Fibroblast of pulmonary artery (primary cell): ENCODE measurements at regions not wholly inside any gene's neighbourhood (a gene's known extent, or its start where the extent isn't known, plus 50 kb on each side); places are given as distances from the start of the nearest gene placed in this dataset.

Source experiments
- DNase-seq: peaks from one replicate; pipeline ENCODE4 v3.0.0-alpha.2; 2010; ENCODE audit warnings: low read depth
- H3K4me3 ChIP-seq: replicated peaks from 2 replicates; pipeline ENCODE4 v1.5.1; 2011; ENCODE audit warnings: low read depth, mild to moderate bottlenecking, control low read depth, low read length, moderate library complexity
- TF ChIP-seq, protein P1 (sequence below): IDR thresholded peaks from 2 replicates; pipeline ENCODE4 v1.5.1; 2011; ENCODE audit warnings: mild to moderate bottlenecking, control low read depth, low read length, inconsistent platforms; ENCODE audit errors: missing control alignments

DNA sequence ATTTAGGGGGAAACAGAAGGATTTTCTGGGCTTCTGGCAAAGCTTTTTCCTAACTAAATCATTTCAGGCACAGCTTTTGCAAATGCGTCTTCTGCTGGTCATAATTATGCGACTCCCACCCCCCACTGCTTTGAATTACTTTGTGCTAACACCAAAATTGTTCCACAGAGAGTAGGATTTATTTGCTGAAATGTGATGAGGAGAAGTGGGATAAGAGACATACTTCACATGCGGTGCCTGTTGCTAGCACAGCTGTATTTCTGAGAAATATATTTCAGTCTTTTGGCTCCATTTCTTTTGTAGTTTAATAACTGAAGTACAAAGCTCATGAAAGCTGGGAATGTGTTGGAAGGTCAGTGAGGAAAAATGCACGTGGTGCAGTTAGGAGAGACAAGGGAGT is 83.2 kb upstream of the TAS2R1 start:
- no peak overlapping the region for H3K4me3 ChIP-seq
- TF ChIP-seq, protein P1, sequence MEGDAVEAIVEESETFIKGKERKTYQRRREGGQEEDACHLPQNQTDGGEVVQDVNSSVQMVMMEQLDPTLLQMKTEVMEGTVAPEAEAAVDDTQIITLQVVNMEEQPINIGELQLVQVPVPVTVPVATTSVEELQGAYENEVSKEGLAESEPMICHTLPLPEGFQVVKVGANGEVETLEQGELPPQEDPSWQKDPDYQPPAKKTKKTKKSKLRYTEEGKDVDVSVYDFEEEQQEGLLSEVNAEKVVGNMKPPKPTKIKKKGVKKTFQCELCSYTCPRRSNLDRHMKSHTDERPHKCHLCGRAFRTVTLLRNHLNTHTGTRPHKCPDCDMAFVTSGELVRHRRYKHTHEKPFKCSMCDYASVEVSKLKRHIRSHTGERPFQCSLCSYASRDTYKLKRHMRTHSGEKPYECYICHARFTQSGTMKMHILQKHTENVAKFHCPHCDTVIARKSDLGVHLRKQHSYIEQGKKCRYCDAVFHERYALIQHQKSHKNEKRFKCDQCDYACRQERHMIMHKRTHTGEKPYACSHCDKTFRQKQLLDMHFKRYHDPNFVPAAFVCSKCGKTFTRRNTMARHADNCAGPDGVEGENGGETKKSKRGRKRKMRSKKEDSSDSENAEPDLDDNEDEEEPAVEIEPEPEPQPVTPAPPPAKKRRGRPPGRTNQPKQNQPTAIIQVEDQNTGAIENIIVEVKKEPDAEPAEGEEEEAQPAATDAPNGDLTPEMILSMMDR, result no peak
- no peak for DNase-seq

DNA sequence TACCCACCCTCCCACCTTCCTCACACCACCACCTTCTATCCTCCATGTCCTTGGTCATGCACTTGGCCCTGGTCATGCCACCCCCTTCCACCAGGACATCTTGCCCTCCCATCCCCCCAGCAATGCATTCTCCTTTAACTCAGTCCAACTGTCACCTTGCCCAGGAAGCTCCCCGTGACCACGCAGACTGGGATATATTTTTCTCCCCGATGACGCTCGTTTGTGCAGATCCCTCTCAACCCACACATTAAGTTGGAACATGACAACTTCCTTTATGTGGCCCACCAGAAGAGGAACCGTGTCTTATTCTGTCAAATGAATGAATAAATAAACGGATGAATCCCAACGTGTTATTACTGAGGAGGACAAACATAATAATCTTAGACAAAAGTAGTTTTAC is 82.8 kb upstream of the TAS2R1 start:
- no peak for DNase-seq
- no peak overlapping the region for H3K4me3 ChIP-seq
- TF ChIP-seq, protein P1, result no peak

DNA sequence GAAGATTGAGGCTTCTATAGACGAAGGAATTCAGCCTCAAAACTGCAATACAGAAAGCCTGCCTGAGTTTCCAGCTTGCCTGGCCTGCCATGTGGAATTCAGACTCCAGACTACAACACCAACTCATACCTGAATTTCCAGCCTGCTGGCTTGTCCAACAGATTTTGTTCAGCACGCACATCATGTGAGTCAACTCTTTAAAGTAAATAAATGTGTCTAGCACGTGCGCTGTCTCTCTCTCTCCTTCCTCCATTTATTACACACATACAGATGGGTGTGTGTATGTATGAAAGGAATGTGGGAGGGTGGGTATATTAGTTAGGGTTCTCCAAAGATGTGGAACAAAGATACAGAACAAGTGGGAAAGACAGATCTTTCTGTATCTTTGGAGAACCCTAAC is 82.4 kb upstream of the TAS2R1 start:
- TF ChIP-seq, protein P1, result no peak
- no peak overlapping the region for H3K4me3 ChIP-seq
- DNase-seq, result peak; percentile 23

DNA sequence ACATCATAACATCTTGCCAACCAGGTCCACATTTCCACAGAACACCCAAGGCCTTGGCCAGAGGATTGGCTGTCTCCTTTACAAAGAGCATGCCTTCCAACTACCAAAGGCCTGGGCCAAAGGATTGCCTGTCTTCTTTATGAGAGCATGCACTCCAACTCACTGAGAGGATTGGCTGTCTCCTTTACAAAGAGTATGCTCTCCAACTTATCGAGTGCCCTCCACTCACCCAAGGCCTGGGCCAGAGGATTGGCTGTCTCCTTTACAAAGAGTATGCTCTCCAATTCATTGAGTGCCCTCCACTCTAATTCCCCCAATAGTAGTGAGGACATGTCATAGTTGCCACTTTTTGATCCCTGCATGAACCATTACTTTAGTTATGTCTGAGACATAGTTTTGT is 79.9 kb upstream of the TAS2R1 start:
- TF ChIP-seq, protein P1, result no peak
- DNase-seq, result no peak
- no peak overlapping the region for H3K4me3 ChIP-seq

DNA sequence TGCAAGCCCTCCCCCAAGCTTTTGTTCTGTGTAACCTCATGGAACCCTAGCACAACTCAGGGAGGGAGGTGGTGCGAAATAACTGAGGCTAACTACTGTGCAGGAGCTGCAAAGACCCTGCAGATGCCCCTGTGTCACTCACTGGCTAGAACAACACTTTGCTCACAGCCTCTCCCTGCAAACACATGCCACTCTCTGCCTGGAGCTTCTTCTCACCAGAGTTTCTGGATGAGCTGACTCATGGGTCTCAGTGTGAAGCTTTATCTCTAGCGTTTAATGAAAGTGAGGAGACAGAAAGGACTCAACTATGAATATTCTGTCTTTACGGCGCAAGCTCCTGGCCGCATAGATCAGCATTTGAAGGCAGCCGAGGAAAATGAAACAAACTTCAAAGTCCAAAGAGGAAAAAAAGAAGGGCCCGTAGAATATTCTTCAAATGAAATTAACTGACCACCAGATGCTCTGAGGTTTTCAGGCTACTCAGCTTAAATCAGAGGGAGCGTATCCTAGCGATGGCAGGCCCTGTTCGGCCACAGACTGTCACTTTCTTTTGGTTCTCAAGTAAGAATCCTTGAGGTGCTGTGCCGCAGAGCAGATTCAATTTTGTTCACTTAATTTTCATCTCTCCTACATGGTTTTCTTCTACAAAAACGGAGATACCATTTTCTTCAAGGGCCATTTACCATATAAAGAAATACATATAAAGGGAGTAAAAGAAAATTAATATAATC is 77.7 kb upstream of the TAS2R1 start:
- no peak for DNase-seq
- no peak overlapping the region for H3K4me3 ChIP-seq
- TF ChIP-seq, protein P1, result no peak

DNA sequence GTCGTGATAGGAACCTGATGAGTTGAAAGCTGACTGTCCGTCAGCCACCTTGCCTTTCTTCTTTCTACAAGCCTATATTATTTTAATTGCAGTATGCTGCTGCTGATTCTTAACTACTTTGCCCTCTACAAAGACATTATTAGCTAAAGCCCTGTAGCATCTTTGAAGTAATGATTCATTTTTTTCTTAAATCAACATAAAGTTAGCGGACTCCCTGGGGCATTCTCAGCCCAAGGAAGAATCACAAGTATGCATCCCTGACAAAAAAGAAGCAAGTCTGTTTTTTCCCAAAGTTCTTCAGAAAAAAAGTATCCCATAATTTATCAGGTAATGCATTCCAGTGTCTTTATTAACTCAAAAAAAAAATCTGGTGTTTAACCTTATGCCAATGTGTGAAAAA is 69.5 kb upstream of the TAS2R1 start:
- no peak overlapping the region for H3K4me3 ChIP-seq
- TF ChIP-seq, protein P1, result no peak
- no peak for DNase-seq

DNA sequence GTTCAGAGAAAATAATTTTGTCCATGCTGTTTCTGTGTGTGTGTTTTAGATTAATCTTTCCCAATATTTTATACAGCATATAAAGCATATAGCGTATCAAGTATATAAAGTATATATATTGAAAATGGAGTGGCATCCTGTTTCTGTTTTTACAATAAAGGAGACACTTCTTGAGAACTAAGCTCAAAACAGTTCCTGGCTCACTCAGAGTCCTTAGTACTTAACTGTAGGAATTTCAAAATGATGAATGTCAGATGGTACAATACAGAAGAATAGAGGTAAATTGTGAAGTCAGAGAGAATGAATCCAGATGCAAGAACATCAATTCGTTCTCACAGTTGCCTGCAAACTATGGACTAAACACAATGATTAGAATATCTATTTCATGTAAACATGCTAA is 68.7 kb upstream of the TAS2R1 start:
- TF ChIP-seq, protein P1, result no peak

More for the DNA sequence above, 68.7 kb upstream of the TAS2R1 start:
- H3K4me3 ChIP-seq, result no peak overlapping the region
- DNase-seq, result no peak
